Endothelial cell of umbilical vein (primary cell): ENCODE measurements at regions not wholly inside any gene's neighbourhood (a gene's known extent, or its start where the extent isn't known, plus 50 kb on each side); places are given as distances from the start of the nearest gene placed in this dataset.

Experiments
- BruUV-seq: library from RNA; stranded (reverse); fragments of 400-500 nt; replicated peaks from 2 replicates; lab custom pipeline; 2021; lab: Mats Ljungman, UMichigan
- CTCF ChIA-PET: fragments of 300-600, 350-600 bp; sonication (Branson Sonifier 250); formaldehyde crosslinking; loops from one replicate; lab custom pipeline; 2021; ENCODE audit warnings: antibody characterized with exemption, inconsistent platforms; lab: Charles Lee
- POLR2A ChIA-PET: fragments of 300-600, 350-600 bp; sonication (Branson Sonifier 250); formaldehyde crosslinking; loops from one replicate; lab custom pipeline; 2021; ENCODE audit warnings: antibody characterized with exemption, inconsistent platforms; lab: Charles Lee
- DNase-seq: peaks from one replicate; pipeline ENCODE4 v3.0.0-alpha.2; 2011; ENCODE audit warnings: low read depth, low spot score
- FAIRE-seq: peaks from 2 replicates; lab custom pipeline; 2011; peaks lifted over from hg19 to GRCh38; lab: Jason Lieb, UNC
- H2AFZ ChIP-seq: 2 replicates; pipeline ENCODE4 v1.6.0; 2012; ENCODE audit warnings: low read depth, low read length, control low read depth, inconsistent platforms
- H3K27ac ChIP-seq: 2 replicates; pipeline ENCODE4 v1.5.1; 2011; ENCODE audit warnings: low read depth, mild to moderate bottlenecking, control low read depth, low read length, moderate library complexity; ENCODE audit not compliant: insufficient read depth
- H3K27me3 ChIP-seq, 2 experiments: 2 replicates each; pipeline versions ENCODE4 v1.6.0 to v1.6.1; 2011; ENCODE audit warnings: low read length in 2 of 2, mixed read lengths in 1 of 2; ENCODE audit not compliant: control insufficient read depth in 2 of 2, insufficient read depth in 2 of 2
- H3K36me3 ChIP-seq, 2 experiments: 2 replicates in 1 of 2; 3 replicates in 1 of 2; pipeline ENCODE4 v1.5.1; 2011; ENCODE audit warnings: low read length in 2 of 2, mild to moderate bottlenecking in 1 of 2, moderate library complexity in 1 of 2; ENCODE audit not compliant: control insufficient read depth in 2 of 2, insufficient read depth in 2 of 2; ENCODE audit errors: extremely low read depth in 1 of 2
- H3K4me1 ChIP-seq: 3 replicates; pipeline ENCODE4 v1.5.1; 2011; ENCODE audit warnings: mild to moderate bottlenecking, low read length; ENCODE audit not compliant: control insufficient read depth, insufficient read depth; ENCODE audit errors: extremely low read depth
- H3K4me2 ChIP-seq: 2 replicates; pipeline ENCODE4 v1.6.1; 2011; ENCODE audit warnings: low read length, control low read depth, mixed read lengths; ENCODE audit not compliant: insufficient read depth
- H3K4me3 ChIP-seq, 3 experiments: fragments of 200-600 bp in 1 of 3; sonication (generic), shearing (Covaris generic) in 1 of 3; replicated peaks in 1 of 3; 2 replicates each; pipeline ENCODE4 v1.5.1; 2011 to 2016; ENCODE audit warnings: control low read depth in 3 of 3, low read length in 3 of 3, mild to moderate bottlenecking in 2 of 3, inconsistent platforms in 1 of 3, low read depth in 1 of 3, moderate library complexity in 1 of 3; ENCODE audit not compliant: insufficient read depth in 1 of 3
- H3K79me2 ChIP-seq: 2 replicates; pipeline ENCODE4 v1.6.0; 2012; ENCODE audit warnings: low read length, inconsistent platforms; ENCODE audit not compliant: control insufficient read depth, insufficient read depth
- H3K9ac ChIP-seq: replicated peaks from 2 replicates; pipeline ENCODE3; 2011; ENCODE audit warnings: low read length, control low read depth; ENCODE audit not compliant: insufficient read depth; ENCODE audit errors: extremely low read depth
- H3K9me1 ChIP-seq: replicated peaks from 3 replicates; pipeline ENCODE4 v1.6.0; 2011; ENCODE audit warnings: mild to moderate bottlenecking, low read length; ENCODE audit not compliant: control insufficient read depth, insufficient read depth; ENCODE audit errors: extremely low read depth
- H3K9me3 ChIP-seq: replicated peaks from 2 replicates; pipeline ENCODE4 v1.5.1; 2012; ENCODE audit warnings: low read length, inconsistent platforms; ENCODE audit not compliant: control insufficient read depth, insufficient read depth
- H4K20me1 ChIP-seq: replicated peaks from 2 replicates; pipeline ENCODE3; 2011; ENCODE audit warnings: mild to moderate bottlenecking, low read length; ENCODE audit not compliant: control insufficient read depth, insufficient read depth; ENCODE audit errors: extremely low read depth
- EZH2 ChIP-seq: IDR thresholded peaks from 2 replicates; pipeline ENCODE4 v1.6.1; 2012; ENCODE audit warnings: borderline replicate concordance, low read depth, mild to moderate bottlenecking, moderate library complexity, low read length, inconsistent platforms; ENCODE audit not compliant: severe bottlenecking
- FOS ChIP-seq: IDR thresholded peaks from 2 replicates; pipeline ENCODE4 v1.6.1; 2011; ENCODE audit warnings: mild to moderate bottlenecking, low read length, moderate library complexity, borderline replicate concordance; ENCODE audit not compliant: insufficient read depth
- GATA2 ChIP-seq: IDR thresholded peaks from 2 replicates; pipeline ENCODE4 v1.7.0; 2011; ENCODE audit warnings: low read depth, mild to moderate bottlenecking, moderate library complexity, mixed read lengths, low read length; ENCODE audit not compliant: insufficient read length, insufficient read depth
- JUN ChIP-seq: IDR thresholded peaks from 2 replicates; pipeline ENCODE4 v1.6.1; 2011; ENCODE audit warnings: borderline replicate concordance, low read depth; ENCODE audit not compliant: insufficient read length, insufficient read depth
- MAX ChIP-seq: IDR thresholded peaks from 2 replicates; pipeline ENCODE4 v1.6.1; 2011; ENCODE audit not compliant: insufficient read depth, insufficient read length
- MYC ChIP-seq: IDR thresholded peaks from one replicate; pipeline ENCODE4 v1.6.1; 2011; ENCODE audit warnings: mild to moderate bottlenecking, low read depth, low read length
- POLR2A ChIP-seq: IDR thresholded peaks from 2 replicates; pipeline ENCODE4 v1.6.1; 2012; ENCODE audit warnings: low read depth, mild to moderate bottlenecking, control low read depth, low read length
- POLR2AphosphoS5 ChIP-seq: IDR thresholded peaks from 2 replicates; pipeline ENCODE4 v1.6.1; 2012; ENCODE audit warnings: low read depth, mild to moderate bottlenecking, control low read depth, low read length, moderate library complexity; ENCODE audit not compliant: insufficient read depth
- dilution Hi-C: fragments of 300-500 bp; cut with MboI; formaldehyde crosslinking; loops from one replicate; pipeline ENCODE4 v1.15.0; 2019; ENCODE audit warnings: low sequenced_read_pairs; ENCODE audit not compliant: extremely low pct_ligation_motif_present
- intact Hi-C: fragments of 100-400 bp; cut with micrococcal nuclease; formaldehyde crosslinking; loops from one replicate; pipeline ENCODE4 v1.10.0; 2022

GRCh38 chr2:120466704-120467054, 120.7 kb downstream of the INHBB start:
- Histone ChIP-seq H3K4me2 (no peak overlapping the region), H3K36me3 (no peaks in the 10 kb centered on the region), H3K27me3 (peaks cover 14 to 15% of the 10 kb centered on the region in 2 experiments), H3K9ac (no peak overlapping the region), H4K20me1 (no peaks in the 10 kb centered on the region), H3K79me2 (no peaks in the 10 kb centered on the region), H3K4me1 (no peaks in the 10 kb centered on the region), H2AFZ (no peak overlapping the region), H3K9me3 (no peaks in the 10 kb centered on the region), H3K4me3 (no peak overlapping the region), H3K9me1 (no peaks in the 10 kb centered on the region), H3K27ac (no peak overlapping the region)
- FAIRE-seq: no peak
- BruUV-seq: no TSS peak
- TF ChIP-seq POLR2AphosphoS5: no peak
- TF ChIP-seq EZH2: no peak
- no peak for TF ChIP-seq POLR2A
- no peak for TF ChIP-seq MYC
- no peak for TF ChIP-seq FOS
- no peak for DNase-seq
- dilution Hi-C loops: no loop called here
- ChIA-PET CTCF (no interaction called here), POLR2A (no interaction called here)
- intact Hi-C loops: no loop called here

- Histone ChIP-seq H3K27ac (no peak overlapping the region), H3K4me2 (no peak overlapping the region), H3K79me2 (no peaks in the 10 kb centered on the region), H3K4me3 (no peak overlapping the region), H3K36me3 (no peaks in the 10 kb centered on the region), H3K9ac (no peak overlapping the region), H2AFZ (no peak overlapping the region), H3K4me1 (no peaks in the 10 kb centered on the region), H3K9me1 (no peaks in the 10 kb centered on the region), H3K9me3 (no peaks in the 10 kb centered on the region), H3K27me3 (peaks cover 14 to 18% of the 10 kb centered on the region in 2 experiments), H4K20me1 (no peaks in the 10 kb centered on the region)
- no TSS peak for BruUV-seq
- DNase-seq (no peak), FAIRE-seq (no peak)
- intact Hi-C loops: no loop called here
- POLR2A ChIA-PET: no interaction called here
- dilution Hi-C loops: no loop called here
- TF ChIP-seq FOS (no peak), JUN (no peak), MAX (no peak), POLR2A (no peak), GATA2 (no peak), MYC (no peak), POLR2AphosphoS5 (no peak)
- CTCF ChIA-PET: no interaction called here
Observed at GRCh38 chr2:120468136-120468535, 122.2 kb downstream of the INHBB start.
